GM19238 (cell line): ENCODE measurements at regions not wholly inside any gene's neighbourhood (a gene's known extent, or its start where the extent isn't known, plus 50 kb on each side); places are given as distances from the start of the nearest gene placed in this dataset.

Experiments used
- DNase-seq: peaks from one replicate; pipeline ENCODE4 v3.0.0; 2011; ENCODE audit warnings: low spot score; ENCODE audit not compliant: insufficient read length

GRCh38 chr1:229817936-229818335 is 191.9 kb downstream of the URB2 start:
- no peak for DNase-seq

GRCh38 chr1:229819091-229819490 is 193.0 kb downstream of the URB2 start:
- no peak for DNase-seq

DNA sequence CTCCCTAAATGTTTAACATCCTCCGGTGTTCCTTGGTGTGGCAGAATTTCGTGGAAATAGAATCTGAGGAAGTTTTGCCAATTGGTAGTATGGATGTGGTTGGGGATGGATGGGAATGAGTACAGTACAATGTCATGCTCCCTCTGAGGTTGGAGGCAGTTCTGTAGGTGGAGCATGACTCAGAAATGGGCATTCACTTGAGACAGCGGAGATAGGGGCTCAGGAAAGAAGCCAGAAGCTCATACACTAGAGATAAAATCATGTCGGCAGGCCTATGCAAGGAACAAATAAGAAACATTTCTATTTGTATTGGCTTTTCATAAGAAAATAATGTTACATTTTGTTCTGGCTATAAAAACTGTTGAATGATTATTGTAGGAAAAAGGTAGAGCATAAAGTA is 196.0 kb downstream of the URB2 start:
- no peak for DNase-seq

DNA sequence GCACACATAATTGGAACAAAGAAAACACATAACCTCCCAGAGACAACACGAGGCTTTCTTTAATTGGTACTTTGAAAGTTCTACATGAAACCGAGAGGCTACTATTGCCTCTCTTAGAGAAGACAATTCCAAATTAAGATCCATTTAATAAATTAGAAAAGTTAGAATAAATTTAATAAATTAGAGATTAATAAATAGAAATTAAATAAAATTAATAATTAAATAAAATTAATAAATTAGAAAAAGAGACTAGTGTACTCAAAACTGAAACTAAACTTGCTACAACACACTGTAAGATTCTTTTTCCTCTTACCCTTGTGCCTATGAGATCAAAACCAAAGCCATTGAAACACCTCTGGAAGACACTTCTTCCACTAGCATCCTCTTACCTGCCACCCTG is 199.0 kb downstream of the URB2 start:
- DNase-seq: no peak

- DNase-seq: no peak
Observed at GRCh38 chr1:229828461-229828860, 202.4 kb downstream of the URB2 start.

DNA sequence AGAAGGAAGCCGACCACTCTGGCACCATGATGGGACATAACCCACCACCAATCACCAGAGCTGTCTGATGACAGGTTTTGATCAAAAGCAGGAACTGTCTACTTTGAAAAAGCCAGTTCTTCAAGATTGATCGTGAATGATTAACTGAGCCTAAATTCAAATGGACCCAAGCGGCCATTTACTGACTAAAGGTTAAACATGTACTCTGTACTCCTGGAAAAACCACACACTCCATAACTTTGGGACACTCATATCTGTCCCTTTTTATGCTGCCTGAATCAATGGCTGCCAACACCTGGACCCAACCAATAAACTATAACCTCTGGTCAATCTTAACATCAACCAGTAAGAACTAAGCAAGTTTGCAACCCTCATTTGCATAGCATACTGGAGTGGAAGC is 206.6 kb downstream of the URB2 start:
- DNase-seq: no peak

- DNase-seq: no peak
Observed at GRCh38 chr1:229834230-229834629, 208.2 kb downstream of the URB2 start.

DNA sequence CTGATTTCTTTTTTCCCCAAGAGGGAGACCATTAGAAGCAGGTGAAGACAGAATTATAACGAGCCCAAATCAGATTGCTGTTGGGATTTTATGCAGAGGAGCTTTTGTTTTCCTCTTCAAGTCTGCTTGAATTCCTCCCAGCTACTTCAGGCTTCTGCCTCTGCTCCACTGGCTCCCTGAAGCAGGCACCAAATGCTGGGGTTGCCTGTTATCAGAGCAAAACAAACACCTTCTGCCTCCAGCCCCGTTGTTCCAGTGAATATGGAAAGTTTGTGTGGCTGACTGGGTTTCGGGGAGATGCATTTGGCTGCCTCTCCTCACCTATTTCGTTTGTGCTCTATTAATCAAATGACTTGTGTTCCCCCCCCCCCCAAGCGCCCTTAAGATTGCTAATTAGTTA is 209.2 kb downstream of the URB2 start:
- DNase-seq: no peak

DNA sequence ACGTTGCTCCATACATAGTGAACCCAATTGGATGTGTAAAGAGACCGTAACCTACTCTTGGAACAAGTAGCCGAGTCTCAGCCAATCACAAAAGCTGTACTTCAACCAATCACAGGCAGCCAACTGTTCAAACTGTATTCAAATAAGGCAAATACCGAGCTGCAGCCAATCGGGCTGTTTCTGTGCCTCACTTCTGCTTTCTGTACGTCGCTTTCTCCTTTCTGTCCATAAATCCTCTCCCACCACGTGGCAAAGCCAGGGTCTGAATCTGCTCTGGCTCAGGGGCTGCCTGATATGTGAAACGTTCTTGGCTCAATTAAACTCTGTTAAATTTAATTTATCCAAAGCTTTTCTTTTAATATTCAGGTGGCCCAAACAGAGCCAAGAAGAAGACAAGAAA is 210.3 kb downstream of the URB2 start:
- DNase-seq: no peak

DNA sequence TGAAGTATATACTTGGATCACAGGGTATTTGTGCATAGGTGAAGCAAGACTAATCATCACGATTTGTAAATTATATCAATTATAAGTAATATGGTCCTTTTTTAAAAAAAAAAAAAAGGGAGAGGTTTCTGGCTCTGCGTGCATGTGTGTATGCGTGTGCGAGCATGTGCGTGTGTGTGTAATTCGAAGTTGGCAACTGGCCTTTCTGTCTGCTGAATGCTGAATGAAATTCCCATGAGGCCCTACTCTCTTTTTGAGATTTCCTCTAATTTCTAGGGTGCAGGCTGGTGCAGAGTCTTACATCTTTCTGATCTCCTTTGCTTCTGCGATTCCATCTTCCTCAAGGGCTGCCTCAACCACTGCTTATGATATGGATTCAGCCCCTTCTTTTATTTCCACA is 212.2 kb downstream of the URB2 start:
- DNase-seq: no peak

- no peak for DNase-seq
Observed at GRCh38 chr1:229839800-229840199, 213.8 kb downstream of the URB2 start.

DNA sequence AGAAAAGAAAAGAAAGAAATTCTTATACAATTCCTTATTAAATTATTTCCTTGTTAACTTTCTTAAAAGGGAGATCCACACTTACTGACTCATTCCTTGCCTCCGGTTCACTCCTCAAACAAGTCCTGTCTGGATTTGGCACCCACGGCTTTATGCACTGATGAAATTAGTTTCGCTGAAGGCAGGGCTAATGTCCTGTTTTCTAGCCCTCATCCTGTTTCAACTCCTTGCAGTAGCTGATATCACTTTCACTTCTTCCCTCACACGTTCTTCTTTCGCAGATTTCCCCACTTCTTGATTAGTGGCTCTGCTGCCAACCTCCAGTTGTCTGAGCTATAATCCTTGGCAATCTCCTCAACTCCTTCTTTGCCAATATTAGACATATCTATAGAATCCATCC is 215.2 kb downstream of the URB2 start:
- DNase-seq: peak; percentile 31

DNA sequence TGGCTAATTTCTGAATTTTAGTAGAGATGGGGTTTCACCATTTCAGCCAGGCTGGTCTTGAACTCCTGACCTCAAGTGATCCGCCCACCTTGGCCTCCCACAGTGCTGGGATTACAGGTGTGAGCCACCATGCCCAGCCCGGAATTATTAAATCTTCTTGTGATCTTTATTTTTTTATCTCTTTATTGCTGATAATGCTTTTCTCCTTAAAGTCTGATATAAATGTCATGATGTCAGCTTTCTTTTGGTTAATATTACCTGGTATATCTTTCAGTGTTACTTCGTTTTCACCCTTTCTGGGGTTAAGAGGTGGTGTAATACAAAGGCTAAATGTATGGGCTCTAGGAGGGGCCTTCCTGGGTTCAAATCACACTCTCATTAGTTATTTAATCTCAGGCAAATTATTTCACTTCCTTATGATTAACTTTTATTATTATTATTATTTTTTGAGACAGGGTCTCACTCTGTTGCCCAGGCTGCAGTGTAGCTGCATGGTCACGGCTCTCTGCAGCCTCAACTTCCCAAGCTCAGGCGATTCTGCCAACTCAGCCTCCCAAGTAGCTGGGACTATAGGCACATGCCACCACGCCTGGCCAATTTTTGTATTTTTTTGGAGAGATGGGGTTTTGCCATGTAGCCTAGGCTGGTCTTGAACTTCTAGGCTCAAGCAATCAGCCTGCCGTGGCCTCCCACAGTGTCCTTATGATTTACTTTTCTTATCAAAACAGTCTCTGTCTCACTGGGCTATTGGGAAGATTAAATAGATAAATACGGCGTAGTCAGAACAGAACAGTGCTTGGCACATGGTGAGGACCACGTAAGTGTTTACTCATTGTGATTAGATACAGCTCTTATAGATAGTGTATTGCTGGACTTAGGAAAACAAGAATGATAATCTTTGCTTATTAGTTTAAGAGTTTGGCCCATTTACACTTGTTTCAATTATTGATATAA is 216.5 kb downstream of the URB2 start:
- DNase-seq: no peak

- no peak for DNase-seq
Observed at GRCh38 chr1:229843627-229844238, 217.7 kb downstream of the URB2 start.

GRCh38 chr1:229844675-229845074 is 218.6 kb downstream of the URB2 start:
- DNase-seq: no peak

GRCh38 chr1:229845410-229846138 is 219.5 kb downstream of the URB2 start:
- no peak for DNase-seq

- DNase-seq: no peak
Observed at GRCh38 chr1:229846351-229846750, 220.3 kb downstream of the URB2 start.

DNA sequence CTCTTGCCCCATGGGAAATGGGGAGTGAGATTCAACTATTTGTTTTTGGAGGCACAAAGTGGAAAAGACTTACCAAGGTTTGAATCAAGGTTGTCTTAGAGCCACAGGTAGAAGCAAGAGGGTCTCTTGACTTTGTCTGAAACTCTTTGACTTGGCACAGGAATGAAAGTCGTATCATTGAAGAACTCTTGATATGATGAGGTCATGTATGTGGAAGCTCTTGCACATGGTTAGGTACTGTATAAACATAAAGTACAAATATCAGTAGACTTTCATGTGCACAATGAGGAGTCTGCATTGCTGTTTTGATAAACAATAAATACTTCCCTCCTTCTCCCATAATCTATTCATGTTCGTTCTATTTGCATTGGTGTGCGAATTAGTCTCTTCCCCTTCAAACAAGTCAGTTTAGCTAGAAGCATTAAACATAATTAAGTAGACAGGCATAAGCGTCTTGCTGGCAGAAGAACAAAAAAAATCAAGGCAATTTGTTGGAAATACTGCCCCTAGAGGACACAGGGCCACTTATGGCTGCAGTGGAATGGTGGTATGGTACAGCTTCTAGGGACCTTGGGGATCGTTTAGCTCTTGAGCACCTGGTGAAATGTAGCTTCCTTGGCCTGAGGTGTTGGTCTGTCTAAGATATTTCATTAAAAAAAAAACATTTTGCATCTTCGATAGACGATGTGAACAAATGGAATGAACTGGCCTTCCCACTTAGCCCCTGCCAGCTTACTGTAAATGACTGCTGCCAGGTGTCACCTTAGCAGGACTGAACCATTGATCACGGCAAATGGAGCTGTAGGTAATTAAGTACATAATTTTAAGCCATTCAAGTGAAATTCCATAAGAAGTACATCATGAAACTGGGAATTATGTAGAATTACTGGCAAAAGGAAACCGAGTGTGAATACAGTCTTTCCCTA is 218.0 kb upstream of the GALNT2 start:
- DNase-seq: no peak

GRCh38 chr1:229851511-229851910 is 215.5 kb upstream of the GALNT2 start:
- no peak for DNase-seq

DNA sequence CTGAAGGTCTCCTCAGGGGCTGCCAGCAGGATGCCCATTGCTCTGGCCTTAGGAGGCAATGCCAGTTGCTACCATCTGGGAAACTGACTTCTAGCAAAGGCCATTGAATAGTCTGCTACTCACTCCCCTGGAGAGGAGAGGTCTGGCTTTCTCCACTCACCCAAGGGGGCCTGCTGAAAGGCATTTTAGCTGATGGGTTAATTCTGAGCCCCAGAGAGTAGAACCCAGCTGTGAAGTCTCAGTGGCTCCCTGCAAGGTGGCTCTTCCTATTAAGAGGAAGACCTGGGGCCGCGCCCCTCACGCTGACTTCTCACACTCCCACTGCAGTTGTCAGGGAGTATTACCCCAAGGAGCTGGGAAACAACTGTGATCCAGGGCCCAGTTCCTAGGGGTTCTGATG is 213.3 kb upstream of the GALNT2 start:
- no peak for DNase-seq

DNA sequence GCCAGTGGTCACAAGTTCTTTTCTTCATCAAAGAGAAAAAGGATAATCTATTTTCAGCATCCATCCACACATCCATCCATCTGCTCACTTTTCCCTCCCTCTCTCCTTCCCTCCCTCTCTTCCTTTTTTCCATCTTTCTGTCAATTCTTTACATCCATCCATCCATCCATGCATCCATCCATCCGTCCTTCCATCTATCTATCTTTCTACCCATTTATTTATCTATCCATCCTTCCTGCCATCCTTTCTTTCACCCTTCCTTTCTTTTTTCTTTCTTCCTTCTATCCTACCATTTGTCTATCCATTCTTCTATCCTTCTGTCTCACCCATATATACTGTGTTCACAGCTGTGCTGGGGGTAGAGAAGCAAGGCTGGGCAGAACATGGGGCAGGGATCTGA is 212.4 kb upstream of the GALNT2 start:
- no peak for DNase-seq
